ENCODE measurements at regions not wholly inside any gene's neighbourhood (a gene's known extent, or its start where the extent isn't known, plus 50 kb on each side); places are given as distances from the start of the nearest gene placed in this dataset.

GRCh38 chr4:66555301-66555700 lies 885.0 kb upstream of the EPHA5 start:
- H3K4me1 ChIP-seq (ENCODE audit: insufficient read depth, low read length), result no peaks in the 10 kb centered on the region
- no peak overlapping the region for H2AFZ ChIP-seq (ENCODE audit: low read length)
- 5% methylated on average over 2 of the region's 2 CpGs for WGBS (ENCODE audit: low lambda C conversion rate)
- intact Hi-C loops (cut with micrococcal nuclease; ENCODE audit: unreplicated experiment) (no loop called here), in situ Hi-C loops (cut with HindIII; ENCODE audit: extremely low pct_ligation_motif_present, low pct_unique_long_range_greater_than_20kb) (no loop called here)
- TF ChIP-seq MIER3 (CRISPR knock-in tag; IDR thresholded peaks at IDR 0.05; ENCODE audit: borderline replicate concordance) (no peak), ZNF30 (CRISPR knock-in tag; IDR thresholded peaks at IDR 0.05) (no peak), ZNF318 (CRISPR knock-in tag; IDR thresholded peaks at IDR 0.05) (no peak), JDP2 (CRISPR knock-in tag; IDR thresholded peaks at IDR 0.05; ENCODE audit: borderline replicate concordance) (no peak), ZNF597 (CRISPR knock-in tag; IDR thresholded peaks at IDR 0.05) (no peak), FOXA3 (CRISPR knock-in tag; IDR thresholded peaks at IDR 0.05) (no peak), EP300 (IDR thresholded peaks at IDR 0.05; ENCODE audit: low read depth in 2 of 2, low read length in 2 of 2) (no peak), EP300 (CRISPR knock-in tag; IDR thresholded peaks at IDR 0.05; ENCODE audit: borderline replicate concordance) (no peak), ZBTB2 (CRISPR knock-in tag; IDR thresholded peaks at IDR 0.05; ENCODE audit: low read depth) (no peak), ELF4 (CRISPR knock-in tag; IDR thresholded peaks at IDR 0.05; ENCODE audit: borderline replicate concordance) (no peak)
- TF ChIP-seq, protein P1, sequence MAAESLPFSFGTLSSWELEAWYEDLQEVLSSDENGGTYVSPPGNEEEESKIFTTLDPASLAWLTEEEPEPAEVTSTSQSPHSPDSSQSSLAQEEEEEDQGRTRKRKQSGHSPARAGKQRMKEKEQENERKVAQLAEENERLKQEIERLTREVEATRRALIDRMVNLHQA (CRISPR knock-in tag; IDR thresholded peaks at IDR 0.05), result no peak
- FAIRE-seq (no peak), ATAC-seq (no peak), DNase-seq (ENCODE audit: low spot score) (no peak)
- peaks cover 5% of the 10 kb centered on the region for H3K9me3 ChIP-seq (ENCODE audit: low read length)
- H3K27me3 ChIP-seq (ENCODE audit: control insufficient read depth in 1 of 2, insufficient read depth in 2 of 2, low read length in 2 of 2), result no peaks in the 10 kb centered on the region
- BruUV-seq (replicated peaks), result no TSS peak
- H4K20me1 ChIP-seq (ENCODE audit: insufficient read depth, low read length), result no peaks in the 10 kb centered on the region
- no peak overlapping the region for H3K4me3 ChIP-seq (replicated peaks in 1 of 3; ENCODE audit: insufficient read depth in 1 of 3, low read depth in 2 of 3, low read length in 3 of 3)
- no peaks in the 10 kb centered on the region for H3K79me2 ChIP-seq (ENCODE audit: insufficient read depth, low read length)
- no peaks in the 10 kb centered on the region for H3K36me3 ChIP-seq (replicated peaks in 1 of 2; ENCODE audit: control insufficient read depth in 1 of 2, insufficient read depth in 2 of 2, low read length in 2 of 2)
- H3K9ac ChIP-seq (ENCODE audit: insufficient read depth, low read depth, low read length), result no peak overlapping the region
- POLR2A ChIA-PET, result no interaction called here
- H3K27ac ChIP-seq (ENCODE audit: extremely low read length, insufficient read depth, low read length), result no peak overlapping the region
- H3K4me2 ChIP-seq (ENCODE audit: low read depth, low read length), result no peak overlapping the region
- CTCF ChIA-PET (ENCODE audit: low intra/inter-chr PET ratio, low total read pairs), result no interaction called here

Data from HepG2 (cell line).